ENCODE measurements at regions not wholly inside any gene's neighbourhood (a gene's known extent, or its start where the extent isn't known, plus 50 kb on each side); places are given as distances from the start of the nearest gene placed in this dataset.

- no peak for TF ChIP-seq ZBTB43 (CRISPR knock-in tag; IDR thresholded peaks at IDR 0.05)
Observed at GRCh38 chr3:23083701-23084100, 119.4 kb upstream of the UBE2E2 start (continued).

- Mint-ChIP-seq H3K4me1 (peaks cover 12% of the 10 kb centered on the region), H3K4me3 (no peak overlapping the region), H3K36me3 (no peaks in the 10 kb centered on the region), H3K27me3 (ENCODE audit: low read depth) (0 out of 2 replicates have a peak, but pooled peaks cover 4% of the 10 kb centered on the region), H3K27ac (no peak overlapping the region), H3K9me3 (peaks cover 10% of the 10 kb centered on the region)
- ChIA-PET CTCF (no interaction called here), POLR2A (no interaction called here)
- no peak for TF ChIP-seq ATF1 (CRISPR knock-in tag; IDR thresholded peaks at IDR 0.05)
- no peak for TF ChIP-seq ZNF138 (CRISPR knock-in tag; conservative IDR thresholded peaks at IDR 0.05)
- TF ChIP-seq ZNF532 (CRISPR knock-in tag; IDR thresholded peaks at IDR 0.05; ENCODE audit: borderline replicate concordance): no peak
- TF ChIP-seq ELF4 (CRISPR knock-in tag; IDR thresholded peaks at IDR 0.05; ENCODE audit: low read depth): no peak
- TF ChIP-seq ATF6 (CRISPR knock-in tag; IDR thresholded peaks at IDR 0.05): no peak
- TF ChIP-seq GRHL2 (CRISPR knock-in tag; IDR thresholded peaks at IDR 0.05; ENCODE audit: insufficient replicate concordance, severe bottlenecking): no peak
- TF ChIP-seq FOXP4 (CRISPR knock-in tag; IDR thresholded peaks at IDR 0.05): no peak
- TF ChIP-seq NR1H2 (CRISPR knock-in tag; IDR thresholded peaks at IDR 0.05): no peak
- no peak for TF ChIP-seq EMX1 (CRISPR knock-in tag; IDR thresholded peaks at IDR 0.05)
- no peak for TF ChIP-seq CDX4 (CRISPR knock-in tag; IDR thresholded peaks at IDR 0.05; ENCODE audit: borderline replicate concordance)
- DNase-seq (ENCODE audit: low spot score): no peak
- no peak for ATAC-seq
Observed at GRCh38 chr3:23084367-23084766, 118.8 kb upstream of the UBE2E2 start.

GRCh38 chr3:23085261-23085660 is 117.9 kb upstream of the UBE2E2 start:
- no peak for ATAC-seq
- Mint-ChIP-seq H3K27ac (no peak overlapping the region), H3K4me1 (peaks cover 3% of the 10 kb centered on the region), H3K27me3 (ENCODE audit: low read depth) (0 out of 2 replicates have a peak, but pooled peaks cover 4% of the 10 kb centered on the region), H3K36me3 (no peaks in the 10 kb centered on the region), H3K4me3 (no peak overlapping the region), H3K9me3 (peaks cover 10% of the 10 kb centered on the region)
- POLR2A ChIA-PET: no interaction called here
- CTCF ChIA-PET: no interaction called here
- TF ChIP-seq KAT7 (CRISPR knock-in tag; IDR thresholded peaks at IDR 0.05; ENCODE audit: borderline replicate concordance): no peak
- no peak for TF ChIP-seq CREB1 (CRISPR knock-in tag; IDR thresholded peaks at IDR 0.05)
- TF ChIP-seq TCF7 (CRISPR knock-in tag; IDR thresholded peaks at IDR 0.05; ENCODE audit: low read depth): no peak
- TF ChIP-seq PRDM15 (CRISPR knock-in tag; IDR thresholded peaks at IDR 0.05): no peak
- TF ChIP-seq ELF4 (CRISPR knock-in tag; IDR thresholded peaks at IDR 0.05; ENCODE audit: low read depth): no peak
- no peak for DNase-seq (ENCODE audit: low spot score)

All from WTC11 (cell line).